NCI-H128 (cell line): ENCODE measurements at regions not wholly inside any gene's neighbourhood (a gene's known extent, or its start where the extent isn't known, plus 50 kb on each side); places are given as distances from the start of the nearest gene placed in this dataset.
"Not testable (repeated sequence)": the region's sequence is repeated elsewhere in the genome, so short reads cannot be mapped to it uniquely, and the experiment has no call there.

Experiments
- DNase-seq: peaks from one replicate; lab custom pipeline; 2025; ENCODE audit not compliant: unreplicated experiment; lab: John Stamatoyannopoulos, UW

GRCh38 chr16:29297809-29298177, 108.7 kb downstream of the NPIPB11 start:
- DNase-seq: not testable (repeated sequence)

GRCh38 chr16:29297144-29297808, 109.2 kb downstream of the NPIPB11 start:
- not testable (repeated sequence) for DNase-seq

GRCh38 chr16:29296176-29296575, 110.3 kb downstream of the NPIPB11 start:
- not testable (repeated sequence) for DNase-seq

GRCh38 chr16:29294951-29295795, 111.3 kb downstream of the NPIPB11 start:
- not testable (repeated sequence) for DNase-seq

- not testable (repeated sequence) for DNase-seq
These were observed 112.0 kb downstream of the NPIPB11 start for GRCh38 chr16:29294400-29294933.

- not testable (repeated sequence) for DNase-seq
These were observed 113.0 kb downstream of the NPIPB11 start for GRCh38 chr16:29293545-29293944.

GRCh38 chr16:29292952-29293471, 113.5 kb downstream of the NPIPB11 start:
- DNase-seq: not testable (repeated sequence)

- not testable (repeated sequence) for DNase-seq
These were observed 114.9 kb downstream of the NPIPB11 start for GRCh38 chr16:29291329-29292271.

- DNase-seq: no peak
These were observed 115.8 kb downstream of the NPIPB11 start for GRCh38 chr16:29290631-29291247.

- DNase-seq: not testable (repeated sequence)
These were observed 116.8 kb downstream of the NPIPB11 start for GRCh38 chr16:29289516-29290239.

GRCh38 chr16:29288711-29289474, 117.6 kb downstream of the NPIPB11 start:
- not testable (repeated sequence) for DNase-seq

- DNase-seq: not testable (repeated sequence)
These were observed 118.5 kb downstream of the NPIPB11 start for GRCh38 chr16:29287871-29288535.

- DNase-seq: not testable (repeated sequence)
These were observed 119.3 kb downstream of the NPIPB11 start for GRCh38 chr16:29287246-29287645.

- DNase-seq: not testable (repeated sequence)
These were observed 119.7 kb downstream of the NPIPB11 start for GRCh38 chr16:29286796-29287195.

- not testable (repeated sequence) for DNase-seq
These were observed 120.3 kb downstream of the NPIPB11 start for GRCh38 chr16:29286161-29286560.

- not testable (repeated sequence) for DNase-seq
These were observed 121.2 kb downstream of the NPIPB11 start for GRCh38 chr16:29285151-29285885.

GRCh38 chr16:29284723-29285122, 121.8 kb downstream of the NPIPB11 start:
- DNase-seq: not testable (repeated sequence)
